HG02588 (cell line): ENCODE measurements at regions not wholly inside any gene's neighbourhood (a gene's known extent, or its start where the extent isn't known, plus 50 kb on each side); places are given as distances from the start of the nearest gene placed in this dataset.

Experiments
- ATAC-seq: cut with Tn5 transposase; IDR thresholded peaks from one replicate; pipeline ENCODE4 v1.9.1; 2021; ENCODE audit warnings: mild to moderate bottlenecking, moderate library complexity; ENCODE audit not compliant: unreplicated experiment

- ATAC-seq: no peak
These were observed 151.1 kb upstream of the GSE1 start for GRCh38 chr16:85461814-85462713.

GRCh38 chr16:85462714-85463611, 150.2 kb upstream of the GSE1 start:
- no peak for ATAC-seq

GRCh38 chr16:85463672-85464382, 149.3 kb upstream of the GSE1 start:
- ATAC-seq: no peak

- no peak for ATAC-seq
These were observed 148.5 kb upstream of the GSE1 start for GRCh38 chr16:85464383-85465305.

GRCh38 chr16:85465328-85466303, 147.5 kb upstream of the GSE1 start:
- ATAC-seq: no peak

- ATAC-seq: no peak
These were observed 146.8 kb upstream of the GSE1 start for GRCh38 chr16:85466304-85466700.

GRCh38 chr16:85466989-85467388, 146.1 kb upstream of the GSE1 start:
- ATAC-seq: no peak

GRCh38 chr16:85469929-85470590, 143.1 kb upstream of the GSE1 start:
- ATAC-seq: no peak

GRCh38 chr16:85470873-85471272, 142.2 kb upstream of the GSE1 start:
- ATAC-seq: no peak

GRCh38 chr16:85471469-85472431, 141.4 kb upstream of the GSE1 start:
- ATAC-seq: no peak

- ATAC-seq: no peak
These were observed 140.6 kb upstream of the GSE1 start for GRCh38 chr16:85472514-85472913.

GRCh38 chr16:85473323-85473722, 139.8 kb upstream of the GSE1 start:
- ATAC-seq: no peak

- ATAC-seq: no peak
These were observed 139.1 kb upstream of the GSE1 start for GRCh38 chr16:85473909-85474620.

- no peak for ATAC-seq
These were observed 138.4 kb upstream of the GSE1 start for GRCh38 chr16:85474621-85475217.

- no peak for ATAC-seq
These were observed 137.9 kb upstream of the GSE1 start for GRCh38 chr16:85475233-85475632.

- no peak for ATAC-seq
These were observed 137.3 kb upstream of the GSE1 start for GRCh38 chr16:85475691-85476300.
